OCI-LY3 (cell line): ENCODE measurements at regions not wholly inside any gene's neighbourhood (a gene's known extent, or its start where the extent isn't known, plus 50 kb on each side); places are given as distances from the start of the nearest gene placed in this dataset.

ENCODE experiments used
- H2AFZ ChIP-seq: fragments of 200-600, 300-600 bp; shearing (Covaris generic); 2 replicates; pipeline ENCODE4 v1.6.0; 2014; ENCODE audit warnings: antibody characterized with exemption, low read depth, low read length
- H3K27ac ChIP-seq: fragments of 200-600, 300-600 bp; sonication (generic); 2 replicates; pipeline ENCODE4 v1.5.1; 2014; ENCODE audit warnings: mild to moderate bottlenecking, low read length, moderate library complexity, mixed read lengths
- H3K27me3 ChIP-seq: fragments of 200-600, 300-600 bp; sonication (generic); 2 replicates; pipeline ENCODE4 v1.6.1; 2014; ENCODE audit warnings: low read depth, low read length, mixed read lengths
- H3K36me3 ChIP-seq: fragments of 200-600, 300-600 bp; sonication (generic); replicated peaks from 2 replicates; pipeline ENCODE3; 2014; ENCODE audit warnings: low read depth, low read length, mixed read lengths
- H3K4me1 ChIP-seq: fragments of 300-600, 200-600 bp; sonication (generic); 2 replicates; pipeline ENCODE4 v1.6.1; 2014; ENCODE audit warnings: low read length, mixed read lengths
- H3K4me2 ChIP-seq: fragments of 200-600, 300-600 bp; sonication (generic); 2 replicates; pipeline ENCODE4 v1.6.1; 2014; ENCODE audit warnings: low read length, mixed read lengths
- H3K4me3 ChIP-seq: fragments of 300-600, 200-600 bp; sonication (generic); 2 replicates; pipeline ENCODE4 v1.5.1; 2014; ENCODE audit warnings: antibody characterized with exemption, mild to moderate bottlenecking, low read length, moderate library complexity
- H3K79me2 ChIP-seq: fragments of 300-600, 200-600 bp; shearing (Covaris generic); 2 replicates; pipeline ENCODE4 v1.6.1; 2014; ENCODE audit warnings: mild to moderate bottlenecking, low read length, mixed read lengths
- H3K9ac ChIP-seq: fragments of 300-600, 200-600 bp; shearing (Covaris generic); 2 replicates; pipeline ENCODE4 v1.6.0; 2014; ENCODE audit warnings: mild to moderate bottlenecking, low read length, moderate library complexity
- H3K9me3 ChIP-seq: fragments of 200-600, 300-600 bp; shearing (Covaris generic); 2 replicates; pipeline ENCODE4 v1.6.1; 2014; ENCODE audit warnings: low read length, mixed read lengths; ENCODE audit not compliant: insufficient read depth
- H4K20me1 ChIP-seq: fragments of 200-600, 300-600 bp; sonication (generic); 2 replicates; pipeline ENCODE4 v1.6.1; 2016; ENCODE audit warnings: low read length, mixed read lengths; ENCODE audit not compliant: insufficient read depth
- EZH2phosphoT487 ChIP-seq: fragments of 200-600 bp; shearing (Covaris generic); IDR thresholded peaks from 2 replicates; pipeline ENCODE4 v1.6.1; 2018; ENCODE audit warnings: antibody characterized with exemption, mixed run types, low read depth
- TF ChIP-seq, protein P1 (sequence below): fragments of 200-600, 300-600 bp; sonication (generic); IDR thresholded peaks from 2 replicates; pipeline ENCODE4 v1.5.1; 2014; ENCODE audit warnings: antibody characterized with exemption, low read length, low read depth

DNA sequence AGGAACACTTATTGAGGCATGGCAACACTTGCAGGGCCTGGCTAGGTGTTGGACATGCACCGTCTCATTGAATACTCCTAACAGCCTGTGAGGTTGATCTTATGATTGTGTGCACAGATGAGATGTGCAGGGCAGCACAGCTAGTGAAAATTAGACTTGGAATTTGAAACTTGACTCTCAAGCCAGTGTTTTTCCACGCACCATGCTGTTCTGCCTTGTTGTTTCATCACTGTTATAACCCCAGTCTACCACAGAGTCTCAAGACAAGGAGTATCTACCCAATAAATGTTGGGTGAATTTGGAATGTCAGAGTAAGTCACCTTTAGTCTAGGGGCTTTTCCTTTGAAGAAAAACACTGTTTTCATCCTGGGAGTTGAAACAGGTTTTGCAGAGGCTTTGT, 55.8 kb upstream of the LRIG3 start:
- Histone ChIP-seq H3K9ac (no peak overlapping the region), H3K9me3 (no peaks in the 10 kb centered on the region), H3K27me3 (no peaks in the 10 kb centered on the region), H4K20me1 (no peaks in the 10 kb centered on the region), H3K4me2 (no peak overlapping the region), H3K4me3 (no peak overlapping the region), H3K36me3 (no peaks in the 10 kb centered on the region), H3K27ac (no peak overlapping the region), H3K4me1 (peaks cover 10% of the 10 kb centered on the region), H3K79me2 (no peaks in the 10 kb centered on the region), H2AFZ (no peak overlapping the region)
- TF ChIP-seq, protein P1, sequence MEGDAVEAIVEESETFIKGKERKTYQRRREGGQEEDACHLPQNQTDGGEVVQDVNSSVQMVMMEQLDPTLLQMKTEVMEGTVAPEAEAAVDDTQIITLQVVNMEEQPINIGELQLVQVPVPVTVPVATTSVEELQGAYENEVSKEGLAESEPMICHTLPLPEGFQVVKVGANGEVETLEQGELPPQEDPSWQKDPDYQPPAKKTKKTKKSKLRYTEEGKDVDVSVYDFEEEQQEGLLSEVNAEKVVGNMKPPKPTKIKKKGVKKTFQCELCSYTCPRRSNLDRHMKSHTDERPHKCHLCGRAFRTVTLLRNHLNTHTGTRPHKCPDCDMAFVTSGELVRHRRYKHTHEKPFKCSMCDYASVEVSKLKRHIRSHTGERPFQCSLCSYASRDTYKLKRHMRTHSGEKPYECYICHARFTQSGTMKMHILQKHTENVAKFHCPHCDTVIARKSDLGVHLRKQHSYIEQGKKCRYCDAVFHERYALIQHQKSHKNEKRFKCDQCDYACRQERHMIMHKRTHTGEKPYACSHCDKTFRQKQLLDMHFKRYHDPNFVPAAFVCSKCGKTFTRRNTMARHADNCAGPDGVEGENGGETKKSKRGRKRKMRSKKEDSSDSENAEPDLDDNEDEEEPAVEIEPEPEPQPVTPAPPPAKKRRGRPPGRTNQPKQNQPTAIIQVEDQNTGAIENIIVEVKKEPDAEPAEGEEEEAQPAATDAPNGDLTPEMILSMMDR: no peak
- no peak for TF ChIP-seq EZH2phosphoT487
